SH-SY5Y (cell line): ENCODE measurements at regions not wholly inside any gene's neighbourhood (a gene's known extent, or its start where the extent isn't known, plus 50 kb on each side); places are given as distances from the start of the nearest gene placed in this dataset.

ENCODE experiments used
- GATA2 ChIP-seq: IDR thresholded peaks from 2 replicates; pipeline ENCODE4 v1.6.1; 2011; ENCODE audit warnings: mild to moderate bottlenecking, low read depth, low read length
- GATA3 ChIP-seq: IDR thresholded peaks from 2 replicates; pipeline ENCODE4 v1.6.1; 2011; ENCODE audit warnings: low read depth, mild to moderate bottlenecking, low read length, moderate library complexity

DNA sequence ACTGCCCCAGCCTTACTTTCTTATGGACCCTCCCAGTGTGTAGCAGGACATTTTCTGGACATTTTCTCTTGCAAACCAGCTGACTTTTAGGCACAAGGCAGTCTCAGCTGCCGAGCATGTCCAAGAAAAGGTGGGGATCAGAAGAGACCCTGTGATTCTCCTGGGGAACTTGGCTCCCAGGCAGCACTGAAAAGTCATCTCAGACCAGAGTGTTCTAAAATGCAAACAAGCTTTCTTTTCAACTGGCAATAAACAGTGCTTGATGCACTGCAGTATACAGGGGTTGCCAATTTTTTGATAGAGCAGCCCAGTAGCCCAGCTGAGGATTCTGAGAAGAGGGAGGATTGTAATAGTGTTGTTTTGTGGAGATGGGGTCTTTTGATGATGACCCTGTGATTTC is 168.0 kb upstream of the PHYHIPL start:
- no peak for TF ChIP-seq GATA2
- TF ChIP-seq GATA3, result no peak
